ENCODE measurements at regions not wholly inside any gene's neighbourhood (a gene's known extent, or its start where the extent isn't known, plus 50 kb on each side); places are given as distances from the start of the nearest gene placed in this dataset.
A peak's percentile ranks its signal among the peaks of the same experiment; 100 is the strongest.

DNA sequence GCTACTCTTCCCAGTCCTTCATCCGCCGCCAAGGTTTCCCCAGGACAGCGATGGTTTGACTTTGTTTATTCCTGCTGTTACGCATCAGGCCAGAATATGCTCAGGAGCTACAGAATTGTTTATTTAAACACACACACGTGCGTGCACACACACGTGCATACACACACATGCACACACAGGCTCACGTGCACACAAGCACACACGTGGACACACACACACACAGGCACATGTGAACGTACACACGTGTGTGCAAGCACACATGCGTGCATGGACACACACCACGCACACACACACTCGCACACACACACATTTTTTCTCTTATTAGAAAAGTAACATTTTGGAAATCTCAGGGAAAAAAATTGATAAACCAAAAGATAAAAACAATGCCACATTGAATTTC lies 64.6 kb upstream of the UST start:
- H3K27me3 Mint-ChIP-seq, result no peaks in the 10 kb centered on the region
- 93% methylated on average over 13 of the region's 14 CpGs for WGBS (ENCODE audit: insufficient coverage)
- no peak overlapping the region for H3K27ac ChIP-seq (ENCODE audit: low read length in 2 of 2)
- peak overlapping the region; percentile 3 for H3K27ac Mint-ChIP-seq
- no peaks in the 10 kb centered on the region for H4K20me1 ChIP-seq (ENCODE audit: control insufficient read depth, insufficient read depth, low read length, poor library complexity, severe bottlenecking)
- peaks cover 0 to 5% (median 4%) of the 10 kb centered on the region in 3 donors for H3K9me3 ChIP-seq (ENCODE audit: control extremely low read depth in 1 of 3, control insufficient read depth in 2 of 3, insufficient read depth in 1 of 3, low read length in 2 of 3)
- no peak overlapping the region for H2AFZ ChIP-seq (ENCODE audit: insufficient read depth, low read depth, low read length, poor library complexity, severe bottlenecking)
- TF ChIP-seq, protein P1, sequence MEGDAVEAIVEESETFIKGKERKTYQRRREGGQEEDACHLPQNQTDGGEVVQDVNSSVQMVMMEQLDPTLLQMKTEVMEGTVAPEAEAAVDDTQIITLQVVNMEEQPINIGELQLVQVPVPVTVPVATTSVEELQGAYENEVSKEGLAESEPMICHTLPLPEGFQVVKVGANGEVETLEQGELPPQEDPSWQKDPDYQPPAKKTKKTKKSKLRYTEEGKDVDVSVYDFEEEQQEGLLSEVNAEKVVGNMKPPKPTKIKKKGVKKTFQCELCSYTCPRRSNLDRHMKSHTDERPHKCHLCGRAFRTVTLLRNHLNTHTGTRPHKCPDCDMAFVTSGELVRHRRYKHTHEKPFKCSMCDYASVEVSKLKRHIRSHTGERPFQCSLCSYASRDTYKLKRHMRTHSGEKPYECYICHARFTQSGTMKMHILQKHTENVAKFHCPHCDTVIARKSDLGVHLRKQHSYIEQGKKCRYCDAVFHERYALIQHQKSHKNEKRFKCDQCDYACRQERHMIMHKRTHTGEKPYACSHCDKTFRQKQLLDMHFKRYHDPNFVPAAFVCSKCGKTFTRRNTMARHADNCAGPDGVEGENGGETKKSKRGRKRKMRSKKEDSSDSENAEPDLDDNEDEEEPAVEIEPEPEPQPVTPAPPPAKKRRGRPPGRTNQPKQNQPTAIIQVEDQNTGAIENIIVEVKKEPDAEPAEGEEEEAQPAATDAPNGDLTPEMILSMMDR (IDR thresholded peaks at IDR 0.05), result no peak
- TF ChIP-seq EZH2 (IDR thresholded peaks at IDR 0.05; ENCODE audit: borderline replicate concordance, insufficient read depth, low read depth, low read length, poor library complexity, severe bottlenecking), result no peak
- peak overlapping the region; percentile 19 for H3K9ac ChIP-seq (ENCODE audit: low read length)
- no peaks in the 10 kb centered on the region for H3K79me2 ChIP-seq (ENCODE audit: control insufficient read depth, insufficient read depth, low read length)
- POLR2A ChIA-PET, result interaction anchor here (0.8 kb wide), 1 partner anchor 8 kb away, joined by 3 read pairs; no protein-coding TSS in a partner anchor
- peaks cover 56 to 61% of the 10 kb centered on the region in 2 donors for H3K4me1 ChIP-seq (ENCODE audit: control insufficient read depth in 2 of 2, insufficient read depth in 2 of 2, low read length in 2 of 2)
- no peak for ATAC-seq (ENCODE audit: low read depth)
- H3K36me3 ChIP-seq (replicated peaks in 1 of 2; ENCODE audit: control extremely low read depth in 1 of 2, control insufficient read depth in 1 of 2, extremely low read depth in 1 of 2, insufficient read depth in 2 of 2, low read length in 1 of 2), result no peaks in the 10 kb centered on the region
- H3K27me3 ChIP-seq (replicated peaks in 1 of 4; ENCODE audit: control extremely low read depth in 1 of 4, control insufficient read depth in 3 of 4, insufficient read depth in 4 of 4, low read length in 3 of 4), result no peaks in the 10 kb centered on the region
- peak overlapping the region; percentile 66 for H3K4me2 ChIP-seq (replicated peaks; ENCODE audit: low read depth, low read length, poor library complexity, severe bottlenecking)
- peak overlapping the region; percentile 60 for H3K4me3 Mint-ChIP-seq
- H3K4me1 Mint-ChIP-seq, result peaks cover 54% of the 10 kb centered on the region
- intact Hi-C loops (cut with micrococcal nuclease), result no loop called here
- CTCF ChIA-PET, result interaction anchor here (0.9 to 1.5 kb wide), 2 partner anchors 9 to 77 kb away, joined by 3 read pairs; no protein-coding TSS in a partner anchor
- no peak overlapping the region for H3K4me3 ChIP-seq (ENCODE audit: control extremely low read depth in 1 of 5, extremely low read depth in 1 of 5, insufficient read depth in 1 of 5, low read depth in 2 of 5, low read length in 4 of 5)
- DNase-seq, result no peak
- H3K9me3 Mint-ChIP-seq (ENCODE audit: insufficient read depth), result no peaks in the 10 kb centered on the region

DNA sequence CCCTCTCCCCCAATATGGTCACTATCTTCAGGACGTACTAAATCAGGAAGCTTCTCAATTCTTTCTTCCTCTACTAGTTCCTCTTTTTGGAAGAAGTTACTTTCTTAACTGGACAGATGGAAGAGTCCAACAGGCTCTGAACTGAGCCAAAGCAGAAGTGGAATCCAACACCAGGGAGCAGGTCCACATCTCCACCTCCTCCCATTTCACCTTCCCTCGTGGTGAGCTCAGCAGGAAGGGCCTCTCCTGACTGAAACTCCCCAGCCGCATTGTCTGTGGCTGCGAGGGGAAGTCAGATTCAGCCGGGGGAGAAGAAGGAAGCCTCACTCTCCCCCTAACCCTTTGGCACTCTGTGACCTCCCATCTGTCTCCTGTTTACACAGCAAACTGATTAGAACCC lies 63.8 kb upstream of the UST start:
- Mint-ChIP-seq H3K4me1 (peaks cover 47% of the 10 kb centered on the region), H3K4me3 (peak overlapping the region; percentile 42), H3K27me3 (no peaks in the 10 kb centered on the region), H3K9me3 (ENCODE audit: insufficient read depth) (no peaks in the 10 kb centered on the region), H3K27ac (peak overlapping the region; percentile 54)
- DNase-seq, result peak; percentile 58
- H3K36me3 ChIP-seq (replicated peaks in 1 of 2; ENCODE audit: control extremely low read depth in 1 of 2, control insufficient read depth in 1 of 2, extremely low read depth in 1 of 2, insufficient read depth in 2 of 2, low read length in 1 of 2), result no peaks in the 10 kb centered on the region
- H3K27me3 ChIP-seq (replicated peaks in 1 of 4; ENCODE audit: control extremely low read depth in 1 of 4, control insufficient read depth in 3 of 4, insufficient read depth in 4 of 4, low read length in 3 of 4), result no peaks in the 10 kb centered on the region
- no peaks in the 10 kb centered on the region for H3K79me2 ChIP-seq (ENCODE audit: control insufficient read depth, insufficient read depth, low read length)
- H3K4me1 ChIP-seq (ENCODE audit: control insufficient read depth in 2 of 2, insufficient read depth in 2 of 2, low read length in 2 of 2), result peaks cover 48 to 54% of the 10 kb centered on the region in 2 donors
- ChIA-PET CTCF (interaction anchor here (0.9 kb wide), 1 partner anchor 9 kb away, joined by 3 read pairs; no protein-coding TSS in a partner anchor), POLR2A (interaction anchor here (0.8 kb wide), 1 partner anchor 9 kb away, joined by 3 read pairs; no protein-coding TSS in a partner anchor)
- peak overlapping the region; percentile 57 for H2AFZ ChIP-seq (ENCODE audit: insufficient read depth, low read depth, low read length, poor library complexity, severe bottlenecking)
- peak overlapping the region; percentile 19 for H3K9ac ChIP-seq (ENCODE audit: low read length)
- intact Hi-C loops (cut with micrococcal nuclease), result no loop called here
- peak overlapping the region; percentile 16 to 74 for H3K27ac ChIP-seq (ENCODE audit: low read length in 2 of 2)
- no peaks in the 10 kb centered on the region for H4K20me1 ChIP-seq (ENCODE audit: control insufficient read depth, insufficient read depth, low read length, poor library complexity, severe bottlenecking)
- peak; percentile 44 for ATAC-seq (ENCODE audit: low read depth)
- peak overlapping the region in 2 of 5 experiments; percentile 8 to 23 for H3K4me3 ChIP-seq (ENCODE audit: control extremely low read depth in 1 of 5, extremely low read depth in 1 of 5, insufficient read depth in 1 of 5, low read depth in 2 of 5, low read length in 4 of 5)
- H3K9me3 ChIP-seq (ENCODE audit: control extremely low read depth in 1 of 3, control insufficient read depth in 2 of 3, insufficient read depth in 1 of 3, low read length in 2 of 3), result peaks cover 0 to 5% (median 4%) of the 10 kb centered on the region in 3 donors
- peak overlapping the region; percentile 66 for H3K4me2 ChIP-seq (replicated peaks; ENCODE audit: low read depth, low read length, poor library complexity, severe bottlenecking)
- 0% methylated on average over 3 of the region's 5 CpGs for WGBS (ENCODE audit: insufficient coverage)
- TF ChIP-seq EZH2 (IDR thresholded peaks at IDR 0.05; ENCODE audit: borderline replicate concordance, insufficient read depth, low read depth, low read length, poor library complexity, severe bottlenecking), result no peak
- TF ChIP-seq, protein P1 (IDR thresholded peaks at IDR 0.05), result no peak

Measured in B cell (primary cell).